GM13977 (cell line): ENCODE measurements at regions not wholly inside any gene's neighbourhood (a gene's known extent, or its start where the extent isn't known, plus 50 kb on each side); places are given as distances from the start of the nearest gene placed in this dataset.

ENCODE experiments used
- DNase-seq: peaks from one replicate; pipeline ENCODE4 v3.0.0; 2012; ENCODE audit warnings: low spot score
- in situ Hi-C: fragments of 300-500 bp; cut with MboI; formaldehyde crosslinking; loops from one replicate; pipeline ENCODE4 v1.12.0; 2022; ENCODE audit warnings: low sequenced_read_pairs, low pct_unique_long_range_greater_than_20kb, mixed read lengths, inconsistent platforms; ENCODE audit not compliant: unreplicated experiment
- TF ChIP-seq, protein P1 (sequence below): IDR thresholded peaks from 2 replicates; pipeline ENCODE4 v1.5.1; 2012; ENCODE audit warnings: mild to moderate bottlenecking, control low read depth; ENCODE audit not compliant: insufficient read depth; ENCODE audit errors: extremely low read depth, missing control alignments

DNA sequence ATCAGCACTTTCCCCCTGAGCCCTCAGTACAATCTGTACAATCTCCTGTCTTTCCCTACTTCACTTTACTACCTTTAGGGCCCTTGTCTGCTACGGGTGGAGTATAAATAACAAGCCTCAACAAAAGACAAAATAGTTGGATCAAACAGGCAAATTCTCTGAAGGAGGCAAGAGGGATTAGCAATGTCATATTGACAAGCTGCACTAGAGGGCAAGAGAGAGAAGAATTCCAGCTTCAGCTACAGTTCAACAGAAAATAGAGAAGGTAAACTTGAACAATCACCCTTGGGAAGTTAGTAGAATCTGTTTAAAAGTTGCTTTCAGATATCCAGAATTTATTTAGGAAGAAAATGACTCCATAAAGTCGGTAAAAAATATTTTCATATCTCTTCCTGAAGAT lies 68.4 kb upstream of the IZUMO3 start:
- in situ Hi-C loops = no loop called here
- TF ChIP-seq, protein P1, sequence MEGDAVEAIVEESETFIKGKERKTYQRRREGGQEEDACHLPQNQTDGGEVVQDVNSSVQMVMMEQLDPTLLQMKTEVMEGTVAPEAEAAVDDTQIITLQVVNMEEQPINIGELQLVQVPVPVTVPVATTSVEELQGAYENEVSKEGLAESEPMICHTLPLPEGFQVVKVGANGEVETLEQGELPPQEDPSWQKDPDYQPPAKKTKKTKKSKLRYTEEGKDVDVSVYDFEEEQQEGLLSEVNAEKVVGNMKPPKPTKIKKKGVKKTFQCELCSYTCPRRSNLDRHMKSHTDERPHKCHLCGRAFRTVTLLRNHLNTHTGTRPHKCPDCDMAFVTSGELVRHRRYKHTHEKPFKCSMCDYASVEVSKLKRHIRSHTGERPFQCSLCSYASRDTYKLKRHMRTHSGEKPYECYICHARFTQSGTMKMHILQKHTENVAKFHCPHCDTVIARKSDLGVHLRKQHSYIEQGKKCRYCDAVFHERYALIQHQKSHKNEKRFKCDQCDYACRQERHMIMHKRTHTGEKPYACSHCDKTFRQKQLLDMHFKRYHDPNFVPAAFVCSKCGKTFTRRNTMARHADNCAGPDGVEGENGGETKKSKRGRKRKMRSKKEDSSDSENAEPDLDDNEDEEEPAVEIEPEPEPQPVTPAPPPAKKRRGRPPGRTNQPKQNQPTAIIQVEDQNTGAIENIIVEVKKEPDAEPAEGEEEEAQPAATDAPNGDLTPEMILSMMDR = no peak
- DNase-seq = no peak

DNA sequence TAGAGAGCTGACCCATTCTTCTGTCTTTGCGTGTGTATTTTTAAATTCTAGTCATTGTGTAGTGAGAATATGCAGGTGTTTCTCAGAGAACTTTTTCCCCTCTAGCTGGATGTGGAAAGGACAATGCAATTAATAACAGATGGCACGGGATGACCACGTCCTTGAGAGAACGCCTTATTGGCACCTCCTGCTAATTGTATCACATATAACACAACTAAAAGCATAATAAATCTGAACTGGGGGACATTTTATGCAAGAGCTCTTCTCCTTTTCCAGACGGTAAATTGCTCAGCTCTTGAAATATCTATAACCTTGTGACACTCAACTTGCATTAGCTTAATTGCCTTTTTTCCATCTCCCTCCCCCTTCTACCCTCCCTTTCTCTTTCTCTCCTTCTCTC lies 62.9 kb upstream of the IZUMO3 start:
- TF ChIP-seq, protein P1 = no peak
- in situ Hi-C loops = no loop called here
- DNase-seq = no peak

DNA sequence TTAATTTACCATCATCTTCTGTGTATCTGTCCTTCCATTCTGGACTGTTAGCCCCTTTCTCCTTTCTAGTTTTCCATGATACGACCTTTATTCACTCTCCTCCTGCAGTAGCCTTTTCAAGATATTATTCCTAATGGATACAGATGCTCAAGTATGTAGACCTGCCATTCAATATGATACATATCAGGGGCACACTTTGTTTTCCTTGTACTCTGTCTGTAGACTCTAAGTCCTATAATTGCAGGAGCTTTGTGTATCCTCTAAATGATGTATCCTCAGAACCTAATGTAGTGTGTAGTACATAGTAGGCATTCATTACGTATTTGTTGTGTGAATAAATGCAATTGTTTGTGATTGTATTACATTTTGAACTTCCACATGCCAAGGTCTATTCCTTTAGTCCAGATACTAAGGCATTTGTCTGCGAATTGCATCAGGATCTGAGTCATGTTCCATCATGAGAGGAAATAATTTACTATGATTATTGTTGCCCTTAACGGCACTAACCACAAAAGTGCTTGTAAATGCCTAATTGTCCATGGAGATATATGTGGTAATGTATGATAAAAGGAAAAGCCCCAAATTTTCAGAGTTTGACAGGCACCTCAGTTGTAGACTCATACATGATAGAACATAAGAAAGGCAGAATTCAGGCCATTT lies 57.1 kb upstream of the IZUMO3 start:
- TF ChIP-seq, protein P1 = no peak
- in situ Hi-C loops = no loop called here
- DNase-seq = no peak
